Fibroblast of lung (primary cell): ENCODE measurements at regions not wholly inside any gene's neighbourhood (a gene's known extent, or its start where the extent isn't known, plus 50 kb on each side); places are given as distances from the start of the nearest gene placed in this dataset.

Experiments used
- DNase-seq, 2 donors: peaks; one replicate each; pipeline versions ENCODE4 v3.0.0 to v3.0.0-alpha.2; 2010; ENCODE audit warnings: low read depth in 2 of 2
- H2AFZ ChIP-seq: 2 replicates; pipeline ENCODE4 v1.5.1; 2012; ENCODE audit warnings: low read length, control low read depth, inconsistent platforms
- H3K27ac ChIP-seq: 2 replicates; pipeline ENCODE4 v1.5.1; 2011; ENCODE audit warnings: low read length, control low read depth; ENCODE audit not compliant: insufficient read depth
- H3K27me3 ChIP-seq: 2 replicates; pipeline ENCODE4 v1.5.1; 2011; ENCODE audit warnings: mild to moderate bottlenecking, low read length; ENCODE audit not compliant: control insufficient read depth, insufficient read depth
- H3K36me3 ChIP-seq: 2 replicates; pipeline ENCODE4 v1.5.1; 2011; ENCODE audit warnings: low read length; ENCODE audit not compliant: control insufficient read depth, insufficient read depth
- H3K4me1 ChIP-seq: 2 replicates; pipeline ENCODE4 v1.5.1; 2011; ENCODE audit warnings: low read length; ENCODE audit not compliant: control insufficient read depth, insufficient read depth; ENCODE audit errors: extremely low read depth
- H3K4me2 ChIP-seq: 2 replicates; pipeline ENCODE4 v1.5.1; 2011; ENCODE audit warnings: low read length, control low read depth; ENCODE audit not compliant: insufficient read depth; ENCODE audit errors: extremely low read depth
- H3K4me3 ChIP-seq, 4 experiments: fragments of 200-600 bp in 1 of 4; sonication (generic) in 1 of 4; replicated peaks in 1 of 4; 2 replicates each; pipeline ENCODE4 v1.5.1; 2011 to 2016; ENCODE audit warnings: low read length in 4 of 4, low read depth in 3 of 4, mild to moderate bottlenecking in 3 of 4, control low read depth in 2 of 4, inconsistent platforms in 1 of 4, mixed read lengths in 1 of 4; ENCODE audit not compliant: insufficient read depth in 1 of 4; ENCODE audit errors: control extremely low read depth in 1 of 4
- H3K79me2 ChIP-seq: 2 replicates; pipeline ENCODE4 v1.5.1; 2012; ENCODE audit warnings: mild to moderate bottlenecking, low read length, inconsistent platforms; ENCODE audit not compliant: control insufficient read depth, insufficient read depth
- H3K9ac ChIP-seq: 2 replicates; pipeline ENCODE4 v1.5.1; 2011; ENCODE audit warnings: mild to moderate bottlenecking, low read length, control low read depth; ENCODE audit not compliant: insufficient read depth
- H3K9me3 ChIP-seq: 2 replicates; pipeline ENCODE4 v1.5.1; 2012; ENCODE audit warnings: low read depth, low read length; ENCODE audit not compliant: control insufficient read depth, insufficient read depth
- H4K20me1 ChIP-seq: 2 replicates; pipeline ENCODE4 v1.5.1; 2011; ENCODE audit warnings: low read length; ENCODE audit not compliant: control insufficient read depth, insufficient read depth; ENCODE audit errors: extremely low read depth
- CTCF ChIP-seq, 2 donors: IDR thresholded peaks in 1 of 2; conservative IDR thresholded peaks in 1 of 2; 1 replicate in 1 of 2; 2 replicates in 1 of 2; pipeline ENCODE4 v1.5.1; 2011 to 2012; ENCODE audit warnings: low read length in 2 of 2, control low read depth in 1 of 2, inconsistent platforms in 1 of 2, low read depth in 1 of 2, mild to moderate bottlenecking in 1 of 2
- EZH2 ChIP-seq: IDR thresholded peaks from 2 replicates; pipeline ENCODE4 v1.5.1; 2012; ENCODE audit warnings: low read length, control low read depth, mild to moderate bottlenecking; ENCODE audit errors: missing control alignments

GRCh38 chr14:48714366-48714765 lies 871.8 kb downstream of the RPS29 start:
- Histone ChIP-seq H3K4me1 (no peaks in the 10 kb centered on the region), H3K9me3 (no peaks in the 10 kb centered on the region), H3K27ac (no peak overlapping the region), H2AFZ (peak overlapping the region; percentile 14), H4K20me1 (no peaks in the 10 kb centered on the region), H3K36me3 (no peaks in the 10 kb centered on the region), H3K4me3 (no peak overlapping the region), H3K27me3 (no peaks in the 10 kb centered on the region), H3K9ac (no peak overlapping the region), H3K79me2 (no peaks in the 10 kb centered on the region), H3K4me2 (no peak overlapping the region)
- TF ChIP-seq CTCF (conservative IDR thresholded peaks at IDR 0.05 in 1 of 2, IDR thresholded peaks at IDR 0.05 in 1 of 2; ENCODE audit: low read depth in 1 of 2, low read length in 2 of 2) (no peak), EZH2 (no peak)
- no peak for DNase-seq

- Histone ChIP-seq H3K4me3 (no peak overlapping the region), H3K79me2 (no peaks in the 10 kb centered on the region), H3K9ac (no peak overlapping the region), H3K9me3 (no peaks in the 10 kb centered on the region), H3K4me1 (no peaks in the 10 kb centered on the region), H3K4me2 (no peak overlapping the region), H2AFZ (no peak overlapping the region), H3K27ac (no peak overlapping the region), H3K36me3 (no peaks in the 10 kb centered on the region), H3K27me3 (no peaks in the 10 kb centered on the region), H4K20me1 (no peaks in the 10 kb centered on the region)
- TF ChIP-seq EZH2, result no peak
- no peak for TF ChIP-seq CTCF (conservative IDR thresholded peaks at IDR 0.05 in 1 of 2, IDR thresholded peaks at IDR 0.05 in 1 of 2; ENCODE audit: low read depth in 1 of 2, low read length in 2 of 2)
- no peak for DNase-seq
Measured at GRCh38 chr14:48710133-48710532, 876.0 kb downstream of the RPS29 start.

GRCh38 chr14:48709277-48709785 lies 876.8 kb downstream of the RPS29 start:
- no peak overlapping the region for H2AFZ ChIP-seq
- no peaks in the 10 kb centered on the region for H3K79me2 ChIP-seq
- no peak overlapping the region for H3K4me3 ChIP-seq
- H3K27me3 ChIP-seq, result no peaks in the 10 kb centered on the region
- H3K4me2 ChIP-seq, result no peak overlapping the region
- H3K36me3 ChIP-seq, result no peaks in the 10 kb centered on the region
- H3K4me1 ChIP-seq, result no peaks in the 10 kb centered on the region
- H3K9ac ChIP-seq, result no peak overlapping the region
- peak in 1 of 2 donors; percentile 61 for DNase-seq
- no peaks in the 10 kb centered on the region for H4K20me1 ChIP-seq
- H3K9me3 ChIP-seq, result no peaks in the 10 kb centered on the region
- no peak overlapping the region for H3K27ac ChIP-seq
- TF ChIP-seq EZH2, result no peak
- no peak for TF ChIP-seq CTCF (conservative IDR thresholded peaks at IDR 0.05 in 1 of 2, IDR thresholded peaks at IDR 0.05 in 1 of 2; ENCODE audit: low read depth in 1 of 2, low read length in 2 of 2)
